Endothelial cell of hepatic sinusoid (primary cell): ENCODE measurements at regions not wholly inside any gene's neighbourhood (a gene's known extent, or its start where the extent isn't known, plus 50 kb on each side); places are given as distances from the start of the nearest gene placed in this dataset.
"Not testable (repeated sequence)": the region's sequence is repeated elsewhere in the genome, so short reads cannot be mapped to it uniquely, and the experiment has no call there.

Source experiments
- in situ Hi-C: cut with HindIII; loops from 2 replicates; pipeline ENCODE4 v1.10.0; 2017; ENCODE audit warnings: low sequenced_read_pairs

DNA sequence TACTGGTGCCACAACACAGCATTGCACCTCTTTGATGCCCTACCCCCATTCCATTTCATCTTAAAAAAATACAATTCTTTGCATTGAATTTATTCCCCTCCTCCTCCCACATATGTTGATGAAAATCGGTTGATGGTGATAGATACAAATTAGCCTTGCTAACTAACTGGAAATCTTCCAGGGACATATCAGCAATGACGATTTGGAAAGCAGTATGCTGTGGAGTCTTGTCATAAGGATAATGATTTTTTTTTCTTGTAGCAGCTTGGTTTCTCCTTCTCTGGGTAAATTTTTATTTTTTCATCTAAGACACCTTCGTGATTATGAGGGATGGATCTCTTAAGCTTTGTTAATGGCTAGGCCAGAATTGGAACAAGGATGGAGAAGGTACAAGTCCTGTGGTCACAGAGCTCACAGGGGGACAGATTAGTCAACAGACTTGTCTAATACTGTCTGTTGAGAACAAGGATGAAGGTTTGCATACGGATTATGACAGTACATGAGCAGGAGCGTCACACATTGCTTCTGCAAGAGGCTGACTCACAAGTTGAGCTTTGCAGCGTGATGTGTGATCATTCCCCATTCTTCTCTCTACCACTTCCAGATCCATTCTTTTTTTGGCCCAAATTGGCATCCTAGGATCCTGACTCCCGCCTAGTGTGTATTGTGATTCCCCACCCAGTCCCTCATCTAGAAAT is 233.1 kb upstream of the FERMT1 start:
- in situ Hi-C loops = no loop called here

DNA sequence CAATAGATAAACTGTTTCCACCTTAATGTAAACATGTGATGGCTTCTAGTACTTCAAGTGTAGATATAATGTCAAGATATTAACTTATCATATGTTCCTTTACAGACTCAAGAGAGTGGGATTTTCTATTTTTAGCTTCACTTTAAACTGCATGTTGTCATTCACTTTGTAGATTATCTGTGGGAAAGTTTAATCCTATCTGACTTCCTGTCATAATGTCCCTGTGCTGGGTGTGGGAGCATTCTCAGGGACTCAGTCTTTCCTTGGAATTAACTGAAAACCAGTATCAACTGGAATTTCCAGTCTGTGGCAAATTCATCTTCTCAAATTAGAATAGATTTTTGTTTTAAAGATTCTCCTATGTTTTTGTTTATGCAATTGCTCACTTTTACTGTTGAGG is 226.1 kb upstream of the FERMT1 start:
- in situ Hi-C loops = loop anchor here (5.0 kb wide), 1 partner anchor 62 kb away; no protein-coding TSS in a partner anchor

- in situ Hi-C loops = loop anchor here (5.0 kb wide), 1 partner anchor 61 kb away; no protein-coding TSS in a partner anchor
Measured at GRCh38 chr20:6347916-6348315, 225.1 kb upstream of the FERMT1 start.

- in situ Hi-C loops = loop anchor here (5.0 kb wide), 2 partner anchors 51 to 74 kb away; no protein-coding TSS in a partner anchor
Measured at GRCh38 chr20:6341491-6341890, 218.7 kb upstream of the FERMT1 start.

GRCh38 chr20:6339176-6339575 is 216.3 kb upstream of the FERMT1 start:
- in situ Hi-C loops = no loop called here

GRCh38 chr20:6333110-6333509 is 210.3 kb upstream of the FERMT1 start:
- in situ Hi-C loops = no loop called here

GRCh38 chr20:6321235-6321634 is 198.4 kb upstream of the FERMT1 start:
- in situ Hi-C loops = not testable (repeated sequence)

DNA sequence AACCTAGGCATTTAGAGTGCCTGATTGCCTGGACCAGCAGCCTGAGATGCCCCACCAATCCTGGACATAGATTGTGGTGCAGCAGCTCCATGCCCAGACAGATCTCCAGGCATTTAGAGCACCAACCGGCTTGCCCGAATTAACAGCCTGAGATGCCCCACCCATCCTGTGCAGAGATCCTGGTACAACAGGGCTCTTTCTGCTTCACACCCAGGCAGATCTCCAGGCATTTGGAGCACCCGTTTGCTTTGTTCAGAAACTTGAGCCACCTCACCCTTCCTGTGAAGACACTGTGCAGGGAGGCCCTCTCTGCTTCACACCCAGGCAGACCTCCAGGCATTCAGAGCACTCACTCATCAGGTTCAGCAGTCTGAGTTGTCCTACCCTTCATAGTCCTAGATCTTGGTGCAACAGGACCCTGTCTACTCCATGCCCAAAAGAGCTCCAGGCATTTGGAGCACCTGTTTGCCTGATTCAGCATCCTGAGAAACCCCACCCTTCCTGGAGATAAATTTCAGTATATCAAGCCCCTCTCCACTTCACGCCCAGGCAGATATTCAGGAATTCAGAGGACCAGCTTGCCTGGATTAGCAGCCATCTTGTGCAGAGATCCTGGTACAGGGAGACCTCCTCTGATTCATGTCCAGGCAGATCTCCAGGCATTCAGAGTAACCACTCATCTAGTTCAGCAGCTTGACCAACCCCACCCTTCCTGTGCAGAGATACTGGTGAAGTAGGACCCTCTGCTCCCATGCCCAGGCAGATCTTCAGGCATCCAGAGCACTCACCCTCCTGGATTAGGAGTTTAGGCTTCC is 189.2 kb upstream of the FERMT1 start:
- in situ Hi-C loops = no loop called here

DNA sequence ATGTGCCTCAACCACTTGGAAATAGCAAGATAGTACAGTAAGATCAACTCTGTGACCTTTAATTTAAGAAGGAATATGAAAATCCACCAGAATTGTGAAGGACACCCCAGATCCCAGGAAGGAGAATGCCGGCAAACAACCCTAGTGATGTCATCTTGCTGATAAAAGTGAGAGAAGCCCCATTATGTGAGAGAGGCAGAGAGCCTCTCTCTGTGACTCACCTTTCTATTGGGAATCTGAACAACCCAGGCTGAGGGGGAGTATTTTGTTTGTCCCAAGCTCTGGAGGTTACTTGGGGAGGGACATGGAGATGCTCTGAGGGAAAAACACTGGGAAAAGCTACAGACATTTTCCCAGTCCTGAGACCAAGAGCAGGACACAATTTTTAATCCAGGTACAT is 188.3 kb upstream of the FERMT1 start:
- in situ Hi-C loops = no loop called here

DNA sequence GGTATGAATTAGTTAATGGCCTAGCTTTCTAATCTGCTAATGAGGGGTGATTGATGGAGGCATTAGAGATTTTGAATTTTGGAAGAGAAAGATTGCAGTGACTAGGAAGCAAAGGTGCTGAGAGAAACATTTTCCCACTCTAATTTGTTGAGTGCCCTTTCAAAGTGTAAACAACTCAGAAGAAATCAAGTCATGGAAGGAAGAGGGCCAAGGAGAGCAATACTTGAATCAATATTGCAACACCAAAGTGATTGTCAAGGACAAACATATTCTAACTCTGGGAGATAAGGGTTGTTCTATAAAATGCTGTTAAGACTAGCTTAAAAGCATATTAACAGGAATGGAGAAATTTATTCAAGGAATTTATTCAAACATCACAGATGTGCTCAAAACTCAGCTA is 182.7 kb upstream of the FERMT1 start:
- in situ Hi-C loops = no loop called here

DNA sequence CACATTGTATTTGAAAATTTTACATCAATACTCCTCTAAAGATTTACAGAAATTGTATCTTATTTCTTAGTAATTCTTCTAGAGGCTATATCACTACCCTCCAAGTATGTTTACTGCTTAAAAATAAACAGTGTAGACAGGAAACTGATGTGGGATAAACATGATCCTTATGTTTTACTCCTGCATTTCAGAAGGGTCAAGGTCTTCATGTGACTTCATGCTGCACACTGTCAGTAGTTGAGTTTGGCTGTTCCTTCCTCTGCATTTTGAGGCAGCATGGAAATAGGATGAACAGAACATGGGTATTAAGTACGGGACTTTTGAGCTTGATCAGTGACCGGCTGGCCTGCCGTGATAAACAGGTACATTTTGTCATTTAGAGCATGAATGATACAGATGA is 179.2 kb upstream of the FERMT1 start:
- in situ Hi-C loops = no loop called here

DNA sequence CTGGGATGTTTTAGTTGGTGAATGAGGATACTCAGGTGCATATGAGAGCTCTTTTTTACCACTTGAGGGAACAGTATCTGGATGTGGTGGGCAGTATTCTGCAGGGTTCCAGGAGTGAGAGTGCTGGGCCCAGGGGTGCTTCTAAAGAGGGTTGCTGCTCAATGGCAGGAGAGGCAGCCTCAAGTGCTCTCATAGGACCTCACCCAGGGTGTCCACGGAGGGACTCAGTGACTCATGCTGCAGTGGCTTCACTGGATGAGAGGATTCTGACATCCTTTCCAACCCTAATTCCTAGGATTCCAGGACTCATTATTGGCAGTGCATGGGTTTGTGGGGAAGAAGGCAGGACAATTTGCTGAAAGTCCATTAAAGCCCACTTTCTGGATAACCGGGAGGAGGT is 176.6 kb upstream of the FERMT1 start:
- in situ Hi-C loops = no loop called here

GRCh38 chr20:6298049-6298448 is 175.2 kb upstream of the FERMT1 start:
- in situ Hi-C loops = no loop called here

DNA sequence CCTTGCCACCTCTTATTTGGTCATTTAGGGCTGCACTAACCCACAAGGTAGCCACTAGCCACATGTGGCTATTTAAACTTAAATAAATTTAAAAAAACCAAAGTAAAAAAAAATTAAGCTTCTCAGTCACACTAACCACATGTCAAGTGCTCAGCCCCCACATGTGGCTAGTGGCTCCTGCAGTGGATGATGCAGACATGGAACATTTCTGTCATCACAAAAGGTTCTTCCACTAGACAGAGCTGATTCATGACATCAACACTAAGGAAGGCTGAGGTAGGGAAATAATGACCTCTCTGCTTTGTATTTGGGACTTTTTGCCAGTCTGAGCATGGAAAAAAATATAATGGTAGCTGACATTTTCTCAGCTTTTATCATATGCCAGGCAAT is 173.0 kb upstream of the FERMT1 start:
- in situ Hi-C loops = no loop called here

DNA sequence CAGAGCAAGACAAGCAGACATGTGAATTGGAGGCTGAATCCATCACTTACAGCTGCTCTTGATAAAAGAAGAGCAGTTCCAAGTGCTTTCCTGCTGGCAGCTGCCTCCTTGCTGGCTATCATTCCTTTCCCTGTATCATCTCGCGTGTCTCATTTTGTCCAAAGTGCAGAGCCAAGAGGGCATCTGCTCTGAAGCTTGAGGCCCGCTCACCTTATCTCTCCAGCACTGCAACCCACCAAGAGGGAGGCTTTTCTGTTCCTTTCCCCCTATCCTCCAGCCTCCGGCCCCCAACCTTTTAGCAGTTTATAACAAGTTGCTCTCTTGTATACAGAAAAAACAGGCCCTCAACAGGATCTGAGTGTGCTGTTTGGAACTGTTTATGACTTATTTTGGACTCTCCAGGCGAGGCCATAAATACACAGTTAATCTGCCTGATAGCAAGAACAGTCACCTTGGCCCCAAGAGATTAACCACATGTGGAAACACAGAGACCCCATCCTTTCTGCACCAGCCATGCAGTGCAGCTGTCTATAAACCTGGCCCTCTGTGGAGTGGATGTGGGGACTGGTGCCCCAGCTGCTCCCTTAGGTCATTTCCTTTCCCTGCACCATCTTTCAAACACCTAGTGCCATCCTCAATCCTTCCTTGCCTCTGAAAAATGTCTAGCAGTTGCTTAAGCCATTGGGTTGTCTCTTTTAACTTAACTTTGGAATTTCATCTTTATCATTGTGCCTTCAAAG is 172.5 kb upstream of the FERMT1 start:
- in situ Hi-C loops = no loop called here

DNA sequence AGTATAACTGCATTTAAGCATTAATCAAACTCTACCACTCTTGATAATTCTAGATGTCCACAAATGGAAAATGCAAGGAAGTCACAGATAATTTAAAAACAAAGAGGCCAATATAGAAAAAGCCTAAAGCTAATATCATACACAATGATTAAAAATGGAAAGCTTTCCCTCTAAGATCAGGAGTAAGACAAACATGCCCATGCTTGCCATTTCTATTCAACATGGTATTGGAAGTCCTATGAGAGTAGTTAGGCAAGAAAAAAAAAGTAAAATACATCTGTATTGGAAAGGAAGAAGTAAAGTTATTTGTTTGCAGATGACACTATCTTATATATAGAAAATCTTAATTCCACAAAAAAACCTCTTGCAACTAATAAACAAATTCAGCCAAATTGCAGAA is 164.6 kb upstream of the FERMT1 start:
- in situ Hi-C loops = loop anchor here (5.0 kb wide), 1 partner anchor 60 kb away; no protein-coding TSS in a partner anchor

DNA sequence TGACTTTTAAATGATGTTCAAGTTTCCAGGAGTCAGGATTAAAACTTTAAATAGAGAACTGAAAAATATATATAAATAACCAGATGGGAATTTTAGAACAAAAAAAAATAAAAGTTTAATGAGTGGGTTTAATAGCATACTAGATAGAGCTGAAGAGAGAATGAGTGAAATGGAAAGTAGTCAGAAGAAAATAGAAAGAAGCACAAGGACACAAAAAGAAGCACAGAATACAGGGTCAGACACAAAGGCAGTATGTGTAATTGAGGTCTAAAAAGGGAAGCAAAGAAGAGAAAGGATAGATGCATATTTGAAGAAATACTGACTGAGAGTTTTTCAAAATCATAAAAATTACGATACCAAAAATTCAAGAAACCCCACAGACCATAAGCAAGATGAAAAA is 159.8 kb upstream of the FERMT1 start:
- in situ Hi-C loops = no loop called here

GRCh38 chr20:6277661-6278240 is 154.9 kb upstream of the FERMT1 start:
- in situ Hi-C loops = no loop called here

GRCh38 chr20:6270404-6270803 is 147.6 kb upstream of the FERMT1 start:
- in situ Hi-C loops = not testable (repeated sequence)

- in situ Hi-C loops = loop anchor here (5.0 kb wide), 1 partner anchor 73 kb away; no protein-coding TSS in a partner anchor
Measured at GRCh38 chr20:6269168-6269873, 146.5 kb upstream of the FERMT1 start.
